ENCODE measurements at regions not wholly inside any gene's neighbourhood (a gene's known extent, or its start where the extent isn't known, plus 50 kb on each side); places are given as distances from the start of the nearest gene placed in this dataset.
"Not testable (repeated sequence)": the region's sequence is repeated elsewhere in the genome, so short reads cannot be mapped to it uniquely, and the experiment has no call there.

- no peak for TF ChIP-seq CTCF (IDR thresholded peaks at IDR 0.05; ENCODE audit: extremely low read depth, missing control alignments)
- no peak for DNase-seq (ENCODE audit: low spot score)
Measured at GRCh38 chr7:119984247-119984646, 288.7 kb upstream of the KCND2 start.

- no peak for TF ChIP-seq CTCF (IDR thresholded peaks at IDR 0.05; ENCODE audit: extremely low read depth, missing control alignments)
- DNase-seq (ENCODE audit: low spot score), result no peak
Measured at GRCh38 chr7:119988401-119988800, 284.6 kb upstream of the KCND2 start.

- no peak for DNase-seq (ENCODE audit: low spot score)
Measured at GRCh38 chr7:119994928-119995327, 278.0 kb upstream of the KCND2 start.

GRCh38 chr7:119996634-119997033, 276.3 kb upstream of the KCND2 start:
- TF ChIP-seq CTCF (IDR thresholded peaks at IDR 0.05; ENCODE audit: extremely low read depth, missing control alignments), result no peak
- DNase-seq (ENCODE audit: low spot score), result no peak

More at GRCh38 chr7:119994928-119995327, 278.0 kb upstream of the KCND2 start:
- no peak for TF ChIP-seq CTCF (IDR thresholded peaks at IDR 0.05; ENCODE audit: extremely low read depth, missing control alignments)

- no peak for DNase-seq (ENCODE audit: low spot score)
- TF ChIP-seq CTCF (IDR thresholded peaks at IDR 0.05; ENCODE audit: extremely low read depth, missing control alignments), result no peak
Measured at GRCh38 chr7:119999738-120000475, 273.1 kb upstream of the KCND2 start.

- TF ChIP-seq CTCF (IDR thresholded peaks at IDR 0.05; ENCODE audit: extremely low read depth, missing control alignments), result no peak
- no peak for DNase-seq (ENCODE audit: low spot score)
Measured at GRCh38 chr7:120005720-120006119, 267.3 kb upstream of the KCND2 start.

- not testable (repeated sequence) for DNase-seq (ENCODE audit: low spot score)
Measured at GRCh38 chr7:120014301-120014700, 258.7 kb upstream of the KCND2 start.

GRCh38 chr7:120014925-120015465, 258.0 kb upstream of the KCND2 start:
- no peak for TF ChIP-seq CTCF (IDR thresholded peaks at IDR 0.05; ENCODE audit: extremely low read depth, missing control alignments)
- DNase-seq (ENCODE audit: low spot score), result no peak
